Amniotic stem cell (primary cell): ENCODE measurements at regions not wholly inside any gene's neighbourhood (a gene's known extent, or its start where the extent isn't known, plus 50 kb on each side); places are given as distances from the start of the nearest gene placed in this dataset.

Source experiments
- DNase-seq: peaks from one replicate; lab custom pipeline; 2025; lab: John Stamatoyannopoulos, UW

DNA sequence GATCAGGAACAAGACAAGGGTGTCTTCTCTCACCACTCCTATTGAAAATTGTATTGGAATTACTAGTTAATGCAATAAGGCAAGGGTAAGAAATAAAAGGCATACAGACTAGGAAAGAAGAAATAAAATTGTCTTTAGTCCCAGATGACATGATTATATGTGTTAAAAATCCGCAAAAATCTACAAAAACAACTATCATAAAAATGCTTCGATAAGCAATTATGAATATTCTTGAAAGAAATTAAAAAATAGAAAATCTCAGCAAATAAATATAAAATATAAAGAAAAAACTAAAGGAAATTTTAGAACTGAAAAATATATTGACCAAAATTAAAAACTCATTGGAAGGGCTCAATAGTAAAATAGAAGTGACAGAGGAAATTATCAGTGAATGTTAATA, 243.3 kb downstream of the ZNF674 start:
- DNase-seq = no peak

GRCh38 chrX:46298821-46299220, 246.4 kb downstream of the ZNF674 start:
- DNase-seq = no peak

- DNase-seq = no peak
These were observed 249.3 kb downstream of the ZNF674 start for GRCh38 chrX:46295963-46296362.

DNA sequence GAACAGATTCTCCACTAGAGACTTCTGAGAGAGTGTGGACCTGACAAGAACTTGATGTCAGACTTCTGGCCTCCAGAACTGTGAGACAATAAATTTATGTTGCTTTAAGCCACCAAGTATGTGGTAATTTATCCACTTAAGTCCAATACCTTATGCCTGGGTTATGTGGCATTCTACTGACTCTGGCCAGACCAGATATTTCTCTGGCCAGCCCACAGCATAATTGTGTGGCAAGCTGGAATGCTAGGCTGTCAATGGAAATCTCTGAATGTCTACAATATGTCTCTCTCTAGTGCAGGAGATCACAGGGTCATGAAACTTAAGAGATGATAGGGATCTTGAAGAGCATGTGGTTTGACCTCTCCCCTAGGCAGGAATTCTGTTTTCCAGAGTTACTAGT, 251.0 kb downstream of the ZNF674 start:
- DNase-seq = no peak

GRCh38 chrX:46279925-46280313, 265.3 kb downstream of the ZNF674 start:
- DNase-seq = no peak

DNA sequence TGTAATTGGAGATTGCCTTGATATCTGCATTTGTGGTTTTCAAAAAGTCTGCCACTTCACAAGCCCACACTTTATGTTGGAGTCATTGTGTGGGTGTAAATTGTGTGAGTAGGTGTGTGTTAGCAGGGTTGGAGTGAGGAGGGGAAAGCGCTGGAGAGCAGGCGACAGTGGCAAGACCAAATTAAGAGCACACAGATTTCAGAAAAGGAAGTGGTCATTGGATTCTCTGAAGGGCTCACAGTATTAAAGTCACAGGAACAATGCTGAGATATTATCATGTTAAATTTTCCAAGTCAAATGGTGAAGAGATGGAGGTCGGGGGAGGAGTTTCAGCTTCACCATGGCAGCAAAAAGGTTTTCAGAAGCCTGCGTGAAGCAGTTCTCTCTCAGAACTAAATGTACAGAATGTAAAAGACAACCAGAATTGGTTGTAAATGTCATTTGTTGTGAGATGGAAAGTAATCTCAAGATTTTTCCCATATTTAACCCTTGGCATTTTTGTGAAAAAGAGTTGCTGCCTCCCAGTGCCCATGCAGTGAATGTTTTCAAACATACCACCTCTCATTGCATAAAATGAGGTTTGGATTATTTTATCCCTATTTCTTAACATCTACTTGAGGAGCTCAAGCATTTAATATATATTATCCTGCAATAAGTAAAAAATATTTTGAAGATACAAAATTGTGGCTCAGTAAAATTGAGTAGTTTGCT, 265.9 kb downstream of the ZNF674 start:
- no peak for DNase-seq

- no peak for DNase-seq
These were observed 266.6 kb downstream of the ZNF674 start for GRCh38 chrX:46278572-46278971.

DNA sequence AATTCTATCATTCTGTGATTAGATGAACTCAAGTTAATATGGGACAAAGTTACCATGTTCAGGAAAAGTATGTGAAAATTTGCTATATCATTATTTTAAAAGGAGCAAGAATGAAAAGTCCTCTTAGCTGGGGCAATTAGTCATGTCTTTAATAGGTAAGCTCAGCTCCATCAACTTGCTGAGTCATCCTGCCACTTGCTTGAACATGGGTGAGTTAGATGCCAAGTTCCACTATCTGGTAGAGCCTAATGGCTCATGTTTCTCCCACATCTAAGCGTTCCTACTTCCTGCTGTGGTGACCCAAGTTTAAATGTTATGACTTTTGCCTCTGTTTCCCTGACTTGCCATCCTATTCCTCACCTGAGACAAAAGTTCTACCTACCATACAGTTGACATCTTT, 276.8 kb downstream of the ZNF674 start:
- DNase-seq = no peak

GRCh38 chrX:46263494-46263893, 281.7 kb downstream of the ZNF674 start:
- DNase-seq = no peak

GRCh38 chrX:46262304-46262703, 282.9 kb downstream of the ZNF674 start:
- DNase-seq = no peak

GRCh38 chrX:46260499-46260898, 284.7 kb downstream of the ZNF674 start:
- DNase-seq = no peak

GRCh38 chrX:46258356-46258755, 286.9 kb downstream of the ZNF674 start:
- DNase-seq = no peak

- DNase-seq = no peak
These were observed 287.8 kb downstream of the ZNF674 start for GRCh38 chrX:46257451-46257879.

GRCh38 chrX:46256875-46257274, 288.3 kb downstream of the ZNF674 start:
- no peak for DNase-seq

- no peak for DNase-seq
These were observed 290.2 kb downstream of the ZNF674 start for GRCh38 chrX:46255046-46255445.

- no peak for DNase-seq
These were observed 290.6 kb downstream of the ZNF674 start for GRCh38 chrX:46254641-46255040.

DNA sequence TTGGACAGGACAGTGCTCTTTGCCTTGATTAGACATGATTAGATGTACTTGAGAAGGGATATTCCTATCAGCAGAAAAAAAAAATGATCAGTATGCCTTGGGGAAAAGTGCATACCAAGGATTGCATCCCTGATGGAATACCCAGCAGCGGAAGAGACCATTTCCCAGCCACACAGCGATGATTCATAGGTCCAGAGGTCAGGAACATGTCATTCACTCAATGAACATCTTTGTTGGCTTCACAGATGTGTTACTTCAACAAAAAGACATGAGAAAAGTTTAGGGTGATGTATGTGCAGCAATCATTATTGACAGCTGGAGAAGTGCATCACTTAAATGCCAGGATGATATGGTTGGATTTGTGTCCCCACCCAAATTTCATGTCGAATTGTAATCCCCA, 293.5 kb downstream of the ZNF674 start:
- no peak for DNase-seq

- no peak for DNase-seq
These were observed 295.1 kb downstream of the ZNF674 start for GRCh38 chrX:46250151-46250550.

DNA sequence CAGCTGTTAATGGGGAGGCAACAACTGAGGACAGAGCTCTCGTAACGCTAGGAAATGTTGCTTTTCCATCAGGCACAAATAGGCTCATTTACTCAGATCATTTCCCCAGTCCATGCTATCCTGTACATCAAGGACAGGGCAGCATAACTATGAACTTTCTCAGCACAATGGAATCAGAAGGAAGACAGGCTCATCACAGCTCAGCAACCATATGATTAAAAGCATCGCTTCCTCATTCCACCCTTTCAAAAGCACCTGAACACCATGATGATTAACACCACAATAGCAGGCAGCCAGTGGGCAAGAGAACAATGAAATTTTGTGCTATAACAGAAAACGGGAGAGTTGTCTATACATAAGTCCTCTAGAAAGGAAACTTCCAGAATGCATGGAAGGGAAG, 297.8 kb downstream of the ZNF674 start:
- no peak for DNase-seq

DNA sequence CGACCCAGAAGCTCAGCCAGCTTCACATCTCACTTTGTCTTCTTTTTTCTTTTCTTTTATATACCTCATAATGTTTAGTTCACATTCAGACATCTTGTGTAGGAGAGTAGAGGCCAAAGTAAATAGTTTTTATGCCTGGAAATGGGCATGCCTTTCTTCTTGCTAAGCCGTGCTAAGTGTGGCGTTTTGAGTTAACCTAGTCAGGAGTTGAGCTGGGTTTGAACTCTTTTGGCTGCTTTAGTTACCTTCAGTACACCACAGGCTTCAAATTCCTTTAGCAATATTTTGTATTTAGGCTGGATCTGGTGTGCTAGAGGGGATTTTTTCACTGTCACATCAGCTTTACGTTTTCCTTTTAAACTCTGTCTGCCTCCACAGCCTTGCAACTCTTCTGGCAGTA, 300.8 kb downstream of the ZNF674 start:
- no peak for DNase-seq

DNA sequence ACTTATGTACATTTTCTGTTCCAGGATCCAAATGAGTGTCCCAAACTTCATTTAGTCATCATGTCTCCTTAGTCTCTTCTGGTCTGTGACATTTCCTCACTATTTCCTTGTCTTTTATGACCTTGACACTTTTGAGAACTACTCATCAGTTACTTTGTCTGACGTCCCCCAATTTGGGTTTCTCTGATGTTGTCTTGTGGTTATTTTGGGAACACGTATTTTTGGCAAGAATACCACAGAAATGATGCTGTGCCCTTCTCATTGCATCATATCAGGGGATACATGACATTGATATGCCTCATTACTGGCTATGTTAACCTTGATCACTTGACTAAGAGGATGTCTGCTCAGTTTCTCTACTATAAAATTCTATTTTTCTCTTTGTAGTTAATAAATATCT, 308.8 kb downstream of the ZNF674 start:
- no peak for DNase-seq

DNA sequence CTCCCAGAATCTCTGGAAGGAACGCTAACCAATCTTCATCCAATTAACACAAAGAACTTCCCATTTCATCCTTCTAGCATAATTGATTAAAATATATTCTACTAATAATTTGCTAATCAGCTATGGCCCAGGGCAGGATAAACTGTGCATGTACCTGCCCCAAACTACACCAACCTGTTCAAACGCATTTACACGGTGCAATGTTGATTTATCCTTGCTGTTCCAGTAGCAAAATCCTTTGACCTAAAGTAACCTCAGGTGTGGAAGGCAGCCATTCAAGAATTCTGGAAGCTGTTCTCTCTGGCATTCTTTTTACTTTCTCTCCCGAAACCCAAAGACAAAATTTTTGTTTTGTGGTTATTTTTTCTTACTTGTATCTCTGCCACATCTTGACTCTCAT, 309.4 kb downstream of the ZNF674 start:
- DNase-seq = no peak

GRCh38 chrX:46234775-46235174, 310.4 kb downstream of the ZNF674 start:
- DNase-seq = no peak

DNA sequence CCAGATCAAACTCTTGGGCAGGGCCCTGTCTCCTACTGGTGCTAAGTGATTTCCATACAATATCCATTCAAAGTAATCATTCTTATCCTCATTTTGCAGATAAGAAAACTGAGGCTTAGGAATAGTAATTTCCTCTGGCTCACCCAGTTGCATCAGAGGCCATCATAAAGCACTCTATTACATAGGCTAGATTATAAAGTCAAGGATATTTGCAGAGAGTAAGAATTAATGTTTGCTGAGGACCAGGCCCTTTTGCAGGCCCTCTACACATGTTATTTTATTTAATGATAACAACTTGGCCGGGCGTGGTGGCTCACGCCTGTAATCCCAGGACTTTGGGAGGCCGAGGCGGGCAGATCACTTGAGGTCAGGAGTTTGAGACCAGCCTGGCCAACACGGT, 316.8 kb downstream of the ZNF674 start:
- no peak for DNase-seq

GRCh38 chrX:46226422-46226821, 318.8 kb downstream of the ZNF674 start:
- DNase-seq = no peak
